B cell (primary cell): ENCODE measurements at regions not wholly inside any gene's neighbourhood (a gene's known extent, or its start where the extent isn't known, plus 50 kb on each side); places are given as distances from the start of the nearest gene placed in this dataset.

ENCODE experiments used
- CTCF ChIP-seq: fragments of 200-600 bp; IDR thresholded peaks from one replicate; pipeline ENCODE4 v1.8.0; 2022; ENCODE audit warnings: antibody characterized with exemption, mild to moderate bottlenecking
- EZH2 ChIP-seq: IDR thresholded peaks from 2 replicates; pipeline ENCODE4 v1.6.1; 2012; ENCODE audit warnings: borderline replicate concordance, low read depth, mild to moderate bottlenecking, moderate library complexity, low read length; ENCODE audit not compliant: insufficient read depth, poor library complexity, severe bottlenecking

- no peak for TF ChIP-seq CTCF
- TF ChIP-seq EZH2 = no peak
Observed at GRCh38 chr2:150542692-150543091, 55.2 kb upstream of the RND3 start.
